AG04450 (cell line): ENCODE measurements at regions not wholly inside any gene's neighbourhood (a gene's known extent, or its start where the extent isn't known, plus 50 kb on each side); places are given as distances from the start of the nearest gene placed in this dataset.
A peak's percentile ranks its signal among the peaks of the same experiment; 100 is the strongest.

ENCODE experiments used
- CTCF ChIA-PET: fragments of 300-600, 350-600 bp; formaldehyde crosslinking; extraction: SDS; loops from one replicate; lab custom pipeline; 2022; ENCODE audit warnings: antibody characterized with exemption, inconsistent platforms; lab: Charles Lee
- POLR2A ChIA-PET: fragments of 350-600 bp; formaldehyde crosslinking; extraction: SDS; loops from one replicate; lab custom pipeline; 2021; ENCODE audit warnings: antibody characterized with exemption, inconsistent platforms; lab: Yijun Ruan, JAX
- DNase-seq: peaks from one replicate; pipeline ENCODE4 v3.0.0-alpha.2; 2011; ENCODE audit warnings: low read depth, low spot score
- H3K27ac ChIP-seq: one replicate; pipeline ENCODE4 v1.5.1; 2012; ENCODE audit warnings: low read depth, low read length, control low read depth
- H3K27me3 ChIP-seq: one replicate; pipeline ENCODE4 v1.6.0; 2012; ENCODE audit warnings: low read length; ENCODE audit not compliant: control insufficient read depth, insufficient read depth
- H3K4me3 ChIP-seq: 2 replicates; pipeline ENCODE4 v1.5.1; 2011; ENCODE audit warnings: mild to moderate bottlenecking, low read depth, low read length, control low read depth
- H3K9me3 ChIP-seq: 2 replicates; pipeline ENCODE4 v1.5.1; 2012; ENCODE audit warnings: low read length; ENCODE audit not compliant: control insufficient read depth, insufficient read depth
- CTCF ChIP-seq: IDR thresholded peaks from 2 replicates; pipeline ENCODE4 v1.5.1; 2011; ENCODE audit warnings: low read depth, low read length, control low read depth, inconsistent platforms

DNA sequence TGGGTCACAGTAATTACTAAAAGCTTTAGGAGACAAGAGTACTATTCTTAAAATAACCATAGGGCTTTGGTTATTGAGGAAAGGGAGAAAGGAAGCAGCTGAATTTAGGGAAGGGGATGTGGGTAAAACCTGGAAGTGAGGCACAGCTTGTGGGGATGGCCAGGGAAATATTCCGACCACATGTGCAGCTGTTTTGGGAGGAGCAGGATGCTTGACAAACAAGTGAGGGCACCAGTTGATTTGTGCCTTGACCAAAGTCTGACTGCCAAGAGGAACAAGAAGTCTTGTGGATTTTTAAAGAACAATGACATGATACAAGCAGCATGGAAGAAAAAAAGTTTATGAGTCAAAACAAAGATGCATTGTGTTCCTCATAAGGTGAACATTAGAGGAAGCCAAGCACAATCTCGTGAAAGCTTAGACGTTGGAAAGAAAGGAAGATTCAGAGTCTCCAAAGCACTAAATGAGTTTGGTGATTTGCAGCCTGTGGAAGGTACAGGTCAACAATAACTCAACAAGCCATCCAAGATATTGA, 108.5 kb upstream of the GPC6 start:
- Histone ChIP-seq H3K9me3 (no peaks in the 10 kb centered on the region), H3K4me3 (no peak overlapping the region), H3K27ac (no peak overlapping the region), H3K27me3 (no peaks in the 10 kb centered on the region)
- ChIA-PET CTCF (interaction anchor here (0.6 kb wide), 2 partner anchors 217 to 329 kb away, joined by 3 to 4 read pairs; no protein-coding TSS in a partner anchor), POLR2A (no interaction called here)
- no peak for DNase-seq
- no peak for TF ChIP-seq CTCF

- DNase-seq: no peak
- H3K4me3 ChIP-seq: no peak overlapping the region
- ChIA-PET POLR2A (no interaction called here), CTCF (no interaction called here)
- TF ChIP-seq CTCF: no peak
- H3K27ac ChIP-seq: no peak overlapping the region
- no peaks in the 10 kb centered on the region for H3K27me3 ChIP-seq
- no peaks in the 10 kb centered on the region for H3K9me3 ChIP-seq
These were observed 85.7 kb upstream of the GPC6 start for GRCh38 chr13:93140912-93141311.

DNA sequence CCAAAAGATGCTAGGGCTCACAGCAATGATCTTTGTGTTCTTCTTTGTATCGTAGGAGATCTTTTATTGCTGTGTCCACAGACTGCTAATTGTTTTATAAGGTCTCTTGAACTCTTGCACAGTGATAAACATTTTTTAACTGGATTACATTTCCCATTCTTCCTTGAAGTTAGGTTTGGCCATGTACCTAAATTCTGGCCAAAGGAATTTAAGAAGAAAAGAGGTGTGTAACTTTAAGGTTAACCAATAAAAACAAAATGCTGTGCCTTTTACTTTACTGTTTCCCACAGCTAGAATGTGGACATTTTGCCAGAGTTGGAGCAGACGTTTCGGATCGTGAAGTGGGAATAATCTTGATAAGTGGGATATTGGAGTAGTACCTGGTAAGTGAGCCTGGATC, 82.6 kb upstream of the GPC6 start:
- Histone ChIP-seq H3K4me3 (no peak overlapping the region), H3K27ac (no peak overlapping the region), H3K9me3 (no peaks in the 10 kb centered on the region), H3K27me3 (no peaks in the 10 kb centered on the region)
- ChIA-PET CTCF (no interaction called here), POLR2A (no interaction called here)
- no peak for DNase-seq
- TF ChIP-seq CTCF: no peak

DNA sequence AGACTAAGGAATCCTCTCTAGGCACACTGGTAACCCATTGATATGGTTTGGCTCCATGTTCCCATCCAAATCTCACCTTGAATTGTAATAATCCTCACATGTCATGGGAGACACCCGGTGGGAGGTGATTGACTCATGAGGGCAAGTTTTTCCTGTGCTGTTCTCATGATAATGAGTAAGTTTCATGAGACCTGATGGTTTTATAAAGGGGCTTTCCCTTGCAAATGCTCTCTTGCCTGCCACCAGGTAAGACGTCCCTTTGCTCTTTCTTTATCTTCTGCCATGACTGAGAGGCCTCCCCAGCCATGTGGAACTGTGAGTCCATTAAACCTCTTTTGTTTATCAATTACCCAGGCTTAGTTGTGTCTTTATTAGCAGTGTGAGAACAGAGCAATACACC, 81.4 kb upstream of the GPC6 start:
- Histone ChIP-seq H3K27me3 (no peaks in the 10 kb centered on the region), H3K4me3 (no peak overlapping the region), H3K27ac (no peak overlapping the region), H3K9me3 (no peaks in the 10 kb centered on the region)
- ChIA-PET CTCF (no interaction called here), POLR2A (no interaction called here)
- TF ChIP-seq CTCF: no peak
- DNase-seq: no peak

DNA sequence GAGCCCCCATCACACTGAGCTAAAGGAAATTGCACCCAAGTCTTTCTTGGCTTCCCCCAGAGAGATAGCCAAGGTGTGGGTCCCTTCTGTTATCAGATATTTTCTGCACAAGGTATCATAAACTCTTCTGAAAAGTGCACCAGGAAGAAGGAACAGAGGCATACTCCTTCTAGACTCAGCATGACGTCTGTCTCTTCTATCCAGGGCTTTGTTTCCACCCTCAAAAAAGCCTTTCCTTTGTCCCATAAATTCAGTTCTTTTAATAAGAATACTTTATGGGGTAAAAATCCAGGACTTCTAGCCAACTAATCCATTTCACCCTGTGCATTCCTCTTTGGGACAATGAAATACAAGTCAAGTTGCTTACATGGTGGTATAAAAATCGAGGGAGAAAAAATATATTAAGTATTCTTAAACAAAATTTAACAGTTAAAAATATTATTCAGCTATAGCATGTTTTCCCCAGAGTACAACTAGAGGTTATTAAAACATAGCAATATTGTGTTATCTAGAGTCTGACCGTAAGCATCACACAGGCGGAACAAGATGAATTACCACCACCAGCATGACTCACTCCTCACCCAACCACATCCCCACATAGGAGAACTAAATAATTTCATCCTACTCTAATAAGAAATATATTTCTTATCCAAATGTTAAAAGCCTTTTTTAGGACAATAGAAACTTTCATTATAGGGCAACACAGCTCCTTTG, 79.9 kb upstream of the GPC6 start:
- no peak for TF ChIP-seq CTCF
- no peak overlapping the region for H3K4me3 ChIP-seq
- H3K27me3 ChIP-seq: no peaks in the 10 kb centered on the region
- H3K9me3 ChIP-seq: no peaks in the 10 kb centered on the region
- ChIA-PET CTCF (no interaction called here), POLR2A (interaction anchor here (0.6 kb wide), 1 partner anchor 715 kb away, joined by 4 read pairs; no protein-coding TSS in a partner anchor)
- peak; percentile 37 for DNase-seq
- H3K27ac ChIP-seq: no peak overlapping the region
